Aorta (tissue), 5 donors: ENCODE measurements at regions not wholly inside any gene's neighbourhood (a gene's known extent, or its start where the extent isn't known, plus 50 kb on each side); places are given as distances from the start of the nearest gene placed in this dataset.

Experiments used
- ATAC-seq: fragments of 200-7000 bp; cut with Tn5 transposase; one replicate; pipeline ENCODE4 v1.9.1; 2022; ENCODE audit warnings: moderate library complexity; ENCODE audit not compliant: low FRiP score
- DNase-seq, 2 donors: peaks; one replicate each; pipeline ENCODE4 v3.0.0-alpha.2; 2020
- H3K27ac ChIP-seq, 2 donors: one replicate each; pipeline ENCODE4 v1.5.1; 2013; ENCODE audit warnings: low read length in 2 of 2, mild to moderate bottlenecking in 2 of 2, moderate library complexity in 2 of 2, control low read depth in 1 of 2, inconsistent platforms in 1 of 2, low read depth in 1 of 2
- H3K27me3 ChIP-seq, 2 donors: one replicate each; pipeline ENCODE4 v1.6.1; 2013; ENCODE audit warnings: control low read depth in 1 of 2, low read length in 1 of 2, mild to moderate bottlenecking in 1 of 2, moderate library complexity in 1 of 2; ENCODE audit not compliant: insufficient read depth in 2 of 2, control insufficient read depth in 1 of 2
- H3K36me3 ChIP-seq, 2 donors: one replicate each; pipeline ENCODE4 v1.6.1; 2013; ENCODE audit warnings: control low read depth in 1 of 2, low read length in 1 of 2, mild to moderate bottlenecking in 1 of 2; ENCODE audit not compliant: insufficient read depth in 2 of 2, control insufficient read depth in 1 of 2
- H3K4me1 ChIP-seq, 2 donors: one replicate each; pipeline ENCODE4 v1.6.1; 2013; ENCODE audit warnings: low read length in 2 of 2, control low read depth in 1 of 2, mild to moderate bottlenecking in 1 of 2, moderate library complexity in 1 of 2; ENCODE audit not compliant: insufficient read depth in 2 of 2, control insufficient read depth in 1 of 2
- H3K4me3 ChIP-seq, 2 donors: one replicate each; pipeline ENCODE4 v1.5.1; 2013; ENCODE audit warnings: low read length in 2 of 2, control low read depth in 1 of 2, mild to moderate bottlenecking in 1 of 2
- H3K9me3 ChIP-seq: one replicate; pipeline ENCODE4 v1.6.1; 2013; ENCODE audit warnings: mild to moderate bottlenecking, low read length; ENCODE audit not compliant: control insufficient read depth
- WGBS, 2 donors: extraction: QIAGEN DNeasy Blood & Tissue Kit; methylation state at CpG; one replicate each; pipeline ENCODE4 v1.1.7; 2013; 5-methylcytosine and 5-hydroxymethylcytosine counted together
- intact Hi-C, 2 donors: fragments of 100-400 bp; cut with DNase I; formaldehyde crosslinking; loops; one replicate each; pipeline versions ENCODE4 v1.14.2 to v1.15.0; 2022
- donor health status: healthy with polysubstance abuse.
- donor health status: Bipolar disorder and iron deficiency.
- donor health status: DM: no; HTN: no; CAD: no.
- donor health status: DM: no; HTN: no; CAD: no.
- donor health status: DM: yes; HTN: yes; CAD: no.

DNA sequence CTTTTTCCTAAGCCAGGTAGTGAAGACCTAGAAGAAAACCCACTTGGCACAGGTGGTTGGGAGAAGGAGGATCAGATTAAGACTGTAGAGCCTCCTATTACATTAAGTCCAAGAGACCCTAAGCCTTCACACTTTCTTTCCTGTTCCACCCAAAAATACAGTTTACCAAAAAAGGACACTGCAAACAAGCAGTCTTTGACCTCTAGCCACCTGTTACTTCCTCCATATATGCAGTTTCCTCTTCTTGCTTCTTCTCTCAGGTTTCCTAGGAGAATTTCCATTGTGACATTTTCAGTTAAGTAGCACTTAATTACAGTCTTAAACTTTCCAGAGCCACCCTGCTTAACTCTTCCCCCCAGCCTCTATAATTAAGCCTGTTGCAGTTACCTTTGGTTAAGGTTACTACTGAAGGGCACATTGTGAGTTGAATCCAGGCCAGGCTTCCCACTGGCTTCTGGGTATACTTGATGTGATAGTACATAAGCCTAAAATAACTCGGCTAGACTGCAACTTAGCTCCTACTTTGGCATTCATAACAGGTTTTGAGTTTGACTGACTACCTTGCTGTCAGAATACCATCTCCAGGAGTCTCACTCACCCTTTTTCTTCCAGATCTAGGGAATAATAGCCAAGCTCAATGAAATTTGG, 114.2 kb upstream of the UMPS start:
- intact Hi-C loops = no loop called here
- no peak for ATAC-seq
- H3K27ac ChIP-seq = no peak overlapping the region
- H3K36me3 ChIP-seq = peaks cover 0 to 2% of the 10 kb centered on the region in 2 donors
- H3K4me3 ChIP-seq = no peak overlapping the region
- DNase-seq = no peak
- no peaks in the 10 kb centered on the region for H3K27me3 ChIP-seq
- 16 to 19% methylated on average over 1 of the region's 1 CpG for WGBS, 2 donors
- peaks cover 4 to 6% of the 10 kb centered on the region in 2 donors for H3K4me1 ChIP-seq
- peaks cover 2% of the 10 kb centered on the region for H3K9me3 ChIP-seq

DNA sequence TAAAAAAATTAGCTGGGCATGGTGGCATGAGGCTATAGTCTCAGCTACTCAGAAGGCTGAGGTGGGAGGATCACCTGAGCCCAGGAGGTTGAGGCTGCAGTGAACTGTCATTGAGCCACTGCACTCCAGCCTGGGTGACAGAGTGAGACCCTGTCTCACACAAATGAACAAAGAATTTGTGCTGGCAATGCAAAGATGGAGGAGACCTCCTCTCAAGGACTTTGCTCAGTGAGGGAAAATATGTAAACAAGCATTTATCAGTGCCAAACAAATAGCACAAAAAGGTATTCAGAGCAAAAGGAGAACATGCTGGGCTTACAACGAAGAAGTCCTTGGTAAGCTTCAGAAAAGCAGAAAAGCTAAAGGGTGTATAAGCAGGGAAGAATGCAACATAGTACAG, 113.1 kb upstream of the UMPS start:
- no peak for ATAC-seq
- WGBS, 2 donors = 81 to 86% methylated on average over 1 of the region's 1 CpG
- Histone ChIP-seq H3K27me3 (no peaks in the 10 kb centered on the region), H3K27ac (no peak overlapping the region), H3K4me3 (no peak overlapping the region), H3K4me1 (peaks cover 4 to 6% of the 10 kb centered on the region in 2 donors), H3K9me3 (peaks cover 2% of the 10 kb centered on the region), H3K36me3 (peaks cover 0 to 2% of the 10 kb centered on the region in 2 donors)
- intact Hi-C loops = no loop called here
- no peak for DNase-seq

DNA sequence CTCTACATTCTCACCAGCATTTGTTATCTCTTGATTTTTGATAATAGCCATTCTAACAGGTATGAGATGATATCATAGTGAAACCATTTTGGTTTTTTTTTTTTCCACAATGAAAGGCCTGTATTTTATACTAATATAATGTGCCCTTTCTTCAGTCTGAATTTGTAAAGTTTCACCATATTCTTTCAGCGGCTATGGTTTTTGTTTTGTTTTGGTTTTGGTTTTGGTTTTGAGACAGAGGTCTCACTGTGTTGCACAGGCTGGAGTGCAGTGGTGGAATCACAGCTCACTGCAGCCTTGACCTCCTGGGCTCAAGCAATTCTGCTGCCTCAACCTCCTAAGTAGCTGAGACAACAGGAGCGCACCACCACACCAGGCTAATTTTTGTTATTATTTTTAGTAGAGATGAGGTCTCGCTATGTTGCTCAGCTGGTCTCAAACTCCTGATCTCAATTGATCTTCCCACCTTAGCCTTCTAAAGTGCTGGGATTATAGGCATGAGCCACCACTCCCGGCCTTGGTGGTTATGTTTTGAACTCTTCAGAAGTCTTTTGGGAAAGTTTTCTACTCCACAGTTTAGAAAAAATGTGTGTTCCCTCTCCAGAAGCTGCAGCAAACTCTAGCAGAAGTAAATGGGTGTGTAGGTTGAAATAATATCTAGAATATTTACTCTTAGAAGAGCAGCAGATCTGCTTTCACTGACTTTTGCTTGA, 110.2 kb upstream of the UMPS start:
- H3K27me3 ChIP-seq = no peaks in the 10 kb centered on the region
- 93 to 96% methylated on average over 4 of the region's 4 CpGs for WGBS, 2 donors
- peaks cover 2 to 6% of the 10 kb centered on the region in 2 donors for H3K4me1 ChIP-seq
- H3K27ac ChIP-seq = no peak overlapping the region
- no peak for DNase-seq
- peaks cover 0 to 2% of the 10 kb centered on the region in 2 donors for H3K36me3 ChIP-seq
- intact Hi-C loops = no loop called here
- no peak for ATAC-seq
- H3K4me3 ChIP-seq = no peak overlapping the region
- peaks cover 2% of the 10 kb centered on the region for H3K9me3 ChIP-seq

DNA sequence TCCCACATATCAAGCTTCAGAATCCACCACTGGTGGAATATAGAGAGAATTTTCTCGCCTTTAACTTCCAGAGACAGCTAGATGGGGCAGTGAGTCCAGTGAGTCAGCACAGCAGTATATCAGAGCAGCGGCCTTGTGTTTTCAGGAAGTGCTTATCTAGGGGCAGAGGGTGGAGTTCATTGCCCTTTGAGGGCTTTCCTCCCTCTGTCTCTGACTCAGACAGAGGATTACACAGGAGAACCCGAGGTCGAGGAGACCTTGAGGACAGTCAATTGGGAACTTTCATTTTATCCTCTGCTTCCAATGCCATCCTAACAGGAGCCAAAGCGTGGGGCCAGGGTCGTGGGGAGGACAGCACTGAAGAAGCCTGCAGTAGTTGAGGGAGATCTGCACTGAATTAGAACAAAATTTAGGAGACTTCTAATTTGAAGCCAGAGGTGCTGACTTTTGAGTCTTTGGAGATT, 109.6 kb upstream of the UMPS start:
- H3K4me3 ChIP-seq = no peak overlapping the region

DNA sequence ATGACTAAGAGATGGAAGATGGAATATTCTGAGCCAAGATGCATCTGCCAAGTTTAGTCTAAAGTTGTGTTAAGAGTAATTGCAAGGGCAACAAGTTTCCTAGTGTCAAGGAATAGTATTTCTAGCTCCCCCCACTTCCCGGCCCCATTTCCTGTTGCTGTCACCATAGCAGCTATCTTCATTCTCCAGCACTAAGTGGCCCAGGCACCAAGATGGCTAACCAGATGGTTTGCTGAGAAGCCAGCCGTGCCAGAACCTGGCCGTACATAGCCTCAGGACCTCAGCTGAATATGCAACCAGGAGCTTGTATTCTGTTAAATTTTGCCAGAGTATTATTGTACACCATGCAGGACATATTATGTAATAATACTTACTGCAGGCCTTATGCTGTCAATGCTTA, 108.8 kb upstream of the UMPS start:
- Histone ChIP-seq H3K36me3 (peaks cover 0 to 2% of the 10 kb centered on the region in 2 donors), H3K4me1 (peaks cover 0 to 2% of the 10 kb centered on the region in 2 donors), H3K4me3 (no peak overlapping the region), H3K9me3 (peaks cover 2% of the 10 kb centered on the region), H3K27ac (no peak overlapping the region), H3K27me3 (no peaks in the 10 kb centered on the region)
- WGBS, 2 donors = 61 to 77% methylated on average over 3 of the region's 3 CpGs
- intact Hi-C loops = no loop called here
- DNase-seq (no peak), ATAC-seq (no peak)

More for the DNA sequence above, 109.6 kb upstream of the UMPS start:
- Histone ChIP-seq H3K4me1 (peaks cover 2 to 5% of the 10 kb centered on the region in 2 donors), H3K27me3 (no peaks in the 10 kb centered on the region), H3K36me3 (peaks cover 0 to 2% of the 10 kb centered on the region in 2 donors), H3K9me3 (peaks cover 2% of the 10 kb centered on the region), H3K27ac (no peak overlapping the region)
- DNase-seq = peak in 1 of 2 donors; percentile 53
- WGBS, 2 donors = 73 to 74% methylated on average over 6 of the region's 6 CpGs
- intact Hi-C loops = no loop called here
- peak; percentile 63 for ATAC-seq

DNA sequence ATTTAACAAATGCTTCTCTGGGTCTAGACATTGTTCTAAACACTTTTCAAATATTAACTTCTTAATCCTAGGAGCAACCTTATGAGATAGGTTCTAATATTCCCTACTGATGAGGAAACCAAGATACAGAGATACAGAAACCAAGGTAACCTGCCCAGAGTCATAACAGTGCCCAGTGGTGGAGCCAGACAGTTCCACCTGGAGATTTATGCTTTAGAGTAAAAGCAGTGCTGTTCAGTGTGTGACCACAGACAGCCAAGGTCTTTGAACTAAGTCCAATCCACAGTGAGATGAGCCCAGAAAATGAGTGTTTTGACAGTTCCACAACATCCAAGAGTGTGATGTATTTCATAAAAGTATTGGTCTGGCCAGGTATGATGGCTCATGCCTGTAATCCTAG, 105.2 kb upstream of the UMPS start:
- no peaks in the 10 kb centered on the region for H3K27me3 ChIP-seq
- peaks cover 0 to 2% of the 10 kb centered on the region in 2 donors for H3K4me1 ChIP-seq
- DNase-seq = no peak
- H3K9me3 ChIP-seq = no peaks in the 10 kb centered on the region
- no peak overlapping the region for H3K4me3 ChIP-seq
- H3K36me3 ChIP-seq = no peaks in the 10 kb centered on the region
- no peak overlapping the region for H3K27ac ChIP-seq
- intact Hi-C loops = no loop called here
- ATAC-seq = no peak

DNA sequence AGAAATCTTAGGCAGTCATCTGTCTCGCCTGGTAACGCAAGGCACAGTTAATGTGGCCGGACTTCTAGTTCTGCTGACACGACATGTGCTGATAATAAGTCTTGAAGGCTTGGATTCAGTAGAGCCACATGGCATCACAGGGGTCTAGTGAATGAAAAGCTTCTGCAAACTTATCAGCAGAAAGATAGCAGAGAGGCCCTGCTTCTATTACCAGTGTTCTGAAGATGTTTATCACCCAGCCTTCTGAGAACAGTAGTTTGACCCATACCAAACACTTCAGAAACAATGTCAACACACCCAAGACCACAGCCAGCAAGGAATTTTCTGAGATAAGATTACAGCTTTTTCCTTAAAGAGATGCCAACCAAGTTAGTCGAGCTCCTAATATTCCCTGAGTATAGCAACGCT, 102.7 kb upstream of the UMPS start:
- intact Hi-C loops = no loop called here
- Histone ChIP-seq H3K27ac (peak overlapping the region in 1 of 2 donors; percentile 82), H3K27me3 (no peaks in the 10 kb centered on the region), H3K36me3 (peaks cover 0 to 2% of the 10 kb centered on the region in 2 donors), H3K4me1 (no peaks in the 10 kb centered on the region), H3K9me3 (no peaks in the 10 kb centered on the region), H3K4me3 (no peak overlapping the region)
- 47 to 51% methylated on average over 6 of the region's 6 CpGs for WGBS, 2 donors
- DNase-seq = no peak
- ATAC-seq = no peak

DNA sequence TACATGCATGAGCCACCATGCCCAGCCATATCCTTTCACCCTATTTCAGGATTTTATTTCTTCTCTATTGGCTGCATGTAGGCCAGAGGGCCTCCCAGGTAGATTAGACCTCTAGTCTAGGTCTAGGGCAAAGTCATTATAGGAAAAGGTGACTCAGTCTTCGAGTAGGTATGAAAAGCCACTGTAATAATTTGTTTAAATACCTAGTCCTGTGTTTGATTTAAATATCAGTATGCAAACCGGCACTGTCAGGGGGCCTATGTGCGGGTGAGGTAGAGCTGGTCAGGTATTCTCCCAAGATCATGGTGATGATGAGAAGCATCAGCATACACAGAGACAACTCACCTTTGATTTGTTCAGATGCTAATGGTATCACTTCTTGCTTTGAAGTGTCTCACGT, 101.4 kb upstream of the UMPS start:
- H3K9me3 ChIP-seq = no peaks in the 10 kb centered on the region
- H3K4me3 ChIP-seq = no peak overlapping the region
- H3K27me3 ChIP-seq = no peaks in the 10 kb centered on the region
- H3K27ac ChIP-seq = no peak overlapping the region
- intact Hi-C loops = no loop called here
- ATAC-seq (no peak), DNase-seq (no peak)
- H3K4me1 ChIP-seq = no peaks in the 10 kb centered on the region
- peaks cover 0 to 6% of the 10 kb centered on the region in 2 donors for H3K36me3 ChIP-seq
- WGBS, 2 donors = 83 to 95% methylated on average over 4 of the region's 4 CpGs

DNA sequence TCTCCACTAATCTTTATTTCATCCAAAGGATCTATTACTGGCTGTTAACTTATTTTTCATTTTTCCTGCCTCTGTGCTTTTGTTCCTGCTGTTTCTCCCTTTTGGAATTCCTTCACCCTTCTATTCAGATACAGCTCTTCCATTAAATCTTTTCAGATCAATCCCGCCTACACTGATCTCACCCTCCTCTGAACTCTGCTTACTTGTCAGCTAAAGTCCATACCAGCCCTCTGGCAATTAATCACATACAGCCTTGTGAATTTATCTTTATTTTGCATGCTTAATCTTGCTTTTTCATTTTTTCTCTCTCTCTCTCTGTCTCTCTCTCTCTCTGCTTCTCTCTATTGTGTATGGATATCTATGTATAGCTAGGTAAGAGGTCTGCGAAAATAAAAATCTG, 100.8 kb upstream of the UMPS start:
- DNase-seq (no peak), ATAC-seq (no peak)
- Histone ChIP-seq H3K36me3 (peaks cover 0 to 6% of the 10 kb centered on the region in 2 donors), H3K27ac (no peak overlapping the region), H3K4me3 (no peak overlapping the region), H3K27me3 (no peaks in the 10 kb centered on the region), H3K9me3 (no peaks in the 10 kb centered on the region), H3K4me1 (no peaks in the 10 kb centered on the region)
- 97 to 100% methylated on average over 2 of the region's 2 CpGs for WGBS, 2 donors
- intact Hi-C loops = no loop called here
